LNCAP (cell line): ENCODE measurements at regions not wholly inside any gene's neighbourhood (a gene's known extent, or its start where the extent isn't known, plus 50 kb on each side); places are given as distances from the start of the nearest gene placed in this dataset.

Source experiments
- TF ChIP-seq, protein P1 (sequence below): fragments of 450-650 bp; IDR thresholded peaks from 2 replicates; pipeline ENCODE4 v1.5.1; 2017; ENCODE audit warnings: mild to moderate bottlenecking

DNA sequence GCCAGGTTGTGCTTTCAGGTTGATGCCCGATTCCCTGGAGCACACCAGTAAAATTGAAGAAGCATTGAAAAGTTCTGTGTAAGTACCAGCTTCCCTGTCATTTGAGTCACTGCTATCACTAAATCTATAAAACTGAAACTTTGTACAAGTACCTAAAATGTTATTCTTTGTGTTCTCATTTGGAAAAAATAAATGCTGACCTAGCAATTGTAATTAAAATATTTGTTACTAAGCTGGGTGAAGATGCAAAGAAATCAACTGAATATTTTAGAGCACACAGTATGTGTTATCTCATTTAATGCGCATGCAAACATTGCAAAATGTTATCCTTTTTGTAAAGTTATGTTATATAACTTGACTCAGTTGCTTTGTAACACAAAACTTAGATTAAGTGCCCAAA, 733.7 kb downstream of the TBL1XR1 start:
- TF ChIP-seq, protein P1, sequence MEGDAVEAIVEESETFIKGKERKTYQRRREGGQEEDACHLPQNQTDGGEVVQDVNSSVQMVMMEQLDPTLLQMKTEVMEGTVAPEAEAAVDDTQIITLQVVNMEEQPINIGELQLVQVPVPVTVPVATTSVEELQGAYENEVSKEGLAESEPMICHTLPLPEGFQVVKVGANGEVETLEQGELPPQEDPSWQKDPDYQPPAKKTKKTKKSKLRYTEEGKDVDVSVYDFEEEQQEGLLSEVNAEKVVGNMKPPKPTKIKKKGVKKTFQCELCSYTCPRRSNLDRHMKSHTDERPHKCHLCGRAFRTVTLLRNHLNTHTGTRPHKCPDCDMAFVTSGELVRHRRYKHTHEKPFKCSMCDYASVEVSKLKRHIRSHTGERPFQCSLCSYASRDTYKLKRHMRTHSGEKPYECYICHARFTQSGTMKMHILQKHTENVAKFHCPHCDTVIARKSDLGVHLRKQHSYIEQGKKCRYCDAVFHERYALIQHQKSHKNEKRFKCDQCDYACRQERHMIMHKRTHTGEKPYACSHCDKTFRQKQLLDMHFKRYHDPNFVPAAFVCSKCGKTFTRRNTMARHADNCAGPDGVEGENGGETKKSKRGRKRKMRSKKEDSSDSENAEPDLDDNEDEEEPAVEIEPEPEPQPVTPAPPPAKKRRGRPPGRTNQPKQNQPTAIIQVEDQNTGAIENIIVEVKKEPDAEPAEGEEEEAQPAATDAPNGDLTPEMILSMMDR = no peak

DNA sequence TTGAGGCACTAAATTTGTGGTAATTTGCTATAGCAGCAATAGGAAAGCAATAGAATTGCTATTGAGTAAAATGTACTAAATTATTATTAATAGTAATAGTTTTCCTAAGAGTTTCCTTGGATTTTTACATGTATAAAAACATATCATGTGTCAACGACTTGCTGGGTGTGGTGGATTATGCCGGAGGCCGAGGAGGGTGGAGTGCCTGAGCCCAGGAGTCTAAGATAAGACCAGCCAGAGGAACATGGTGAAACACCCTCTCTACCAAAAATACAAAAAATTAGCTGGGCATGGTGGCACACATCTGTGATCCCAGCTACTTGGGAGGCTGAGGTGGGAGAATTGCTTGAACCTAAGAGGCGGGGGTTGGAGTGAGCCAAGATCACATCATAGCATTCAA, 749.9 kb downstream of the TBL1XR1 start:
- TF ChIP-seq, protein P1 = no peak

DNA sequence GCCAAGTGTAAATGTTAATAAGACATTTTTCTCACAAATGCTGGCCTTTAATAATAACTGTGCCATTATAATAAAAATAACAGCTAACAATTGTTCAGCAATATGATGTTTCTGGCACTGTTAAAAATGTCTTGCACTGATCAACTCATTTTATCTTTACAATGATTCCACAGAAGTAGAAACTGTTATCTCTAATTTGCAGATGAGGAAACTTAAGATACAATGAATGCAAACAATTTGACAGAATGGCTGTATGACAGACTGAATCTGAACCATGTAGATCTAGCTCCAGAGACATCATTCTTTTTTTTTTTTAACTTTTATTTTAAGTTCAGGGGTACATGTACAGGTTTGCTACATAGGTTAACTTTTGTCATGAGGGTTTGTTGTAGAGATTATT, 755.0 kb downstream of the TBL1XR1 start:
- TF ChIP-seq, protein P1 = no peak

DNA sequence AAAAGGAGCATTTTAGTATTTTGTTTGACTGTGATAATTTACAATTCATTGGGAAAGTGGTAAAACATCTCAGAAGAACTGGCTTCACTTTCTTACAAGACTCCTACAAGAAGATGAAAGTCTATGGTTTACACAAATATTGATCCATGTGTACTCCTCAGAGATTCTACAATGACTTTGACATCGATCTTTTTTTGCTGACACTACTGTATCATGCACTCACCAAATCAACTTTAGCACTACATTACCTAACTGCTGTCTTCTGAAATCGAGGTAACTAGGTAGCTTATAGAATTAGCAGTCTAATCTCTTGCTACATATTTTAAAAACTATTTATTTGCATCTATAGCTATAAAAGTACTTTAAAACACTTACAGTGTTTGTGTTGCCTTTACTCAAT, 757.6 kb downstream of the TBL1XR1 start:
- TF ChIP-seq, protein P1 = no peak

DNA sequence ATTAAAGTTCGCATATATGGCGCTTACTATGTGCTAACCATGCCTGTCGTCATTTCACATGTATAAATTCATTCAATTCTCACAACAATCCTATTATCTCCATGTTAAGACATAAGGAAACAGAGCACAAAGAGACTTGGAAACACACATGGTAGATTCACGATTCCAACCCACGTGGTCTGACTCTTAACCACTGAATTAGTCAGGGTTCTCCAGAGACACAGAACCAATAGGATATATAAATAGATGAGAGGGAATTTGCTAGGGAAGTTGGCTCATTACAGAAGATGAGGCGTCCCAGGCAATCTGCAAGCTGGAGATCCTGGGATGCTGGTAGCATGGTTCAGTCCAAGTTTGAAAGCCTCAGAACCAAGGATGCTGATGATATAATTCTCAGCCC, 765.3 kb downstream of the TBL1XR1 start:
- TF ChIP-seq, protein P1 = no peak

DNA sequence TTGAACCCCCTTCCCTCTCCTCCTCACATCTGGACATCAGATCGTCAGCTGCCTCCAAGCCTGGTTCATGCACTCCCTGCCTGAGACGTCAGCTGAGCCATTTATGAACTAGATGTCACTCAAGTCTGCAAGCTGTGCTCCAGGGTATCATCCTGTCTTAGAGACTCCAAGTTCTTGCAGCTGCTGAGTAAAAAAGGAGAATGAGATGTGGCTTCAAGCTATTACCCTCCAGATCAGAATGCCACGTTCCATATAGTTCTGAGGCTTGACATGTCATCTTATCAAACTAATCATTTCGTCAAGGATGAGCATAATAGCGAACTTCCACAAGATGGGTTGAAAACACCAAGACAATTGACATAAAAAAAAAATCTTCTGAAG, 766.3 kb downstream of the TBL1XR1 start:
- TF ChIP-seq, protein P1 = no peak

DNA sequence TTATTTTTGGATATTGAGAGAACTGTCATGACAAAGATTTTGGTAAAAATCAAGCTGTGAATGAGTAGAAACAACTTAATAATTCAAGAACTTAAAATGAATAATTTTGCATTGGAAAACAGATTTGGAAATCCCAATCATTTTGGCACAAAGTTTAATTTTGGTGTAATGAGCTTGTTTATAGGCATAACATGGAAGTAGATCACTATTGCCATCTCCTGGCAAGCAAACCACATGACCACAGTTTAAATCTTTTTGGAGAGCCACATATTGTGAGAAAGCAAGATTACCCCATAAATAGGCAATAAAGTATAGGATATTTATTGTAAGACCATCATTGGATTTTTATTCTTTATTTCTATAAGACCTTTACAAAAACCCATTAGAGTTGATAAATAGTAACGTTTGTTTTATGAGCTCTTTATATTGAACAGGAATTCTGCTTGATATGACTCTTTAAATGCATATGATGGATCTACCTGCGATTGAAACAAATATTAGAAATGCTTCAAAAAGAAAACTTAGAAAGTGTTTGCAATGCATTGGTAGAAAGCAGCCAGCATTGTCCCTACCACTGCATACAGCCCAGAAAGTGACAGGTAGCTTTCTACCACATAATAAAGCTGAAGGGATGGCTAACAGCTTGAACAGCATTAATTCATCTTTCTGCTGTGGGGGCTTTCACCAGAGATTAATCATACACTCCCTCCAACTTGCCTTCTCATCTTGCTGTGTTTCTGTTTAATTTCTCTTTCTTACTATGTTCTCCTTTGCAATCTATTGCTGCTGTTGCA, 766.8 kb downstream of the TBL1XR1 start:
- TF ChIP-seq, protein P1 = peak; percentile 84

DNA sequence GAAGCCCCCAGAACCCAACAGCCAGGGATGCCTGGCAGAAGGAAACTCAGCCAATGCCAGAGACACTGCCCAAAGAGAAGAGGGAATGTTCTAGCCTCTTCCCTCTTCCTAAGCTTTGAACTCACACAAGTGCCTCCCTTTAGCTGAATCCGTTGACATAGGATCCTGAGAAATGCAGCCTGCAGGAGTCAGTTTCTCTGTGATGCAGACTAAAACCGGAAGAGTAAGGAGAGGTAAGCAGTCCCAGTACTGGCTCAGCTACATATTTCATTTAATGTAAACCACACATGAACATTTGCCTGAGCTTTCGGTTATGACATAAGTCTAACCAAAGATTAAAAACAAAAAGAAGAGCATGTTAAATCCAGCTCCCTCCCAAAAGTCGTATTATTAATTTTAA, 768.7 kb downstream of the TBL1XR1 start:
- TF ChIP-seq, protein P1 = no peak
